KMS-11 (cell line): ENCODE measurements at regions not wholly inside any gene's neighbourhood (a gene's known extent, or its start where the extent isn't known, plus 50 kb on each side); places are given as distances from the start of the nearest gene placed in this dataset.
"Not testable (repeated sequence)": the region's sequence is repeated elsewhere in the genome, so short reads cannot be mapped to it uniquely, and the experiment has no call there.

Experiments
- H2AFZ ChIP-seq: fragments of 200-600 bp; sonication (generic); 2 replicates; pipeline ENCODE4 v1.6.1; 2016; ENCODE audit warnings: antibody characterized with exemption, mixed run types, low read depth
- H3K27ac ChIP-seq: fragments of 200-600 bp; sonication (generic); 2 replicates; pipeline ENCODE4 v1.6.1; 2016; ENCODE audit warnings: mild to moderate bottlenecking, mixed run types
- H3K27me3 ChIP-seq: fragments of 200-600 bp; sonication (generic); 2 replicates; pipeline ENCODE4 v1.6.1; 2017; ENCODE audit warnings: mild to moderate bottlenecking, low read depth, mixed run types, moderate library complexity; ENCODE audit not compliant: insufficient read depth
- H3K36me3 ChIP-seq: fragments of 200-600 bp; sonication (generic); 2 replicates; pipeline ENCODE4 v1.6.1; 2017; ENCODE audit warnings: mild to moderate bottlenecking, mixed run types; ENCODE audit not compliant: insufficient read depth
- H3K4me1 ChIP-seq: fragments of 200-600 bp; sonication (generic); 2 replicates; pipeline ENCODE4 v1.6.1; 2016; ENCODE audit warnings: mild to moderate bottlenecking, low read depth, mixed run types; ENCODE audit not compliant: poor library complexity, severe bottlenecking
- H3K4me2 ChIP-seq: fragments of 200-600 bp; sonication (generic); 2 replicates; pipeline ENCODE4 v1.7.0; 2016; ENCODE audit warnings: mild to moderate bottlenecking, mixed run types
- H3K4me3 ChIP-seq: fragments of 200-600 bp; sonication (generic); IDR thresholded peaks from 2 replicates; pipeline ENCODE4 v1.6.1; 2017; ENCODE audit warnings: low read depth, low read length, mixed read lengths; ENCODE audit not compliant: insufficient read depth
- H3K79me2 ChIP-seq: fragments of 200-600 bp; sonication (generic); 2 replicates; pipeline ENCODE4 v1.6.1; 2016; ENCODE audit warnings: low read depth, mixed run types; ENCODE audit not compliant: insufficient read depth
- H3K9ac ChIP-seq: fragments of 200-600 bp; sonication (generic); 2 replicates; pipeline ENCODE4 v1.6.1; 2016; ENCODE audit warnings: mild to moderate bottlenecking, mixed run types
- H4K20me1 ChIP-seq: fragments of 200-600 bp; sonication (generic); 2 replicates; pipeline ENCODE4 v1.6.1; 2016; ENCODE audit warnings: mild to moderate bottlenecking, mixed run types; ENCODE audit not compliant: insufficient read depth
- TF ChIP-seq, protein P1 (sequence below): fragments of 200-600 bp; sonication (generic); conservative IDR thresholded peaks from 2 replicates; pipeline ENCODE4 v1.6.1; 2017; ENCODE audit warnings: low read depth, mild to moderate bottlenecking, antibody characterized with exemption, low read length, moderate library complexity, mixed read lengths

- Histone ChIP-seq H3K27ac (no peak overlapping the region), H4K20me1 (no peaks in the 10 kb centered on the region), H3K4me3 (no peak overlapping the region), H3K4me1 (no peaks in the 10 kb centered on the region), H3K4me2 (no peak overlapping the region), H3K27me3 (no peaks in the 10 kb centered on the region), H3K9ac (no peak overlapping the region), H2AFZ (no peak overlapping the region), H3K36me3 (no peaks in the 10 kb centered on the region), H3K79me2 (no peaks in the 10 kb centered on the region)
- TF ChIP-seq, protein P1, sequence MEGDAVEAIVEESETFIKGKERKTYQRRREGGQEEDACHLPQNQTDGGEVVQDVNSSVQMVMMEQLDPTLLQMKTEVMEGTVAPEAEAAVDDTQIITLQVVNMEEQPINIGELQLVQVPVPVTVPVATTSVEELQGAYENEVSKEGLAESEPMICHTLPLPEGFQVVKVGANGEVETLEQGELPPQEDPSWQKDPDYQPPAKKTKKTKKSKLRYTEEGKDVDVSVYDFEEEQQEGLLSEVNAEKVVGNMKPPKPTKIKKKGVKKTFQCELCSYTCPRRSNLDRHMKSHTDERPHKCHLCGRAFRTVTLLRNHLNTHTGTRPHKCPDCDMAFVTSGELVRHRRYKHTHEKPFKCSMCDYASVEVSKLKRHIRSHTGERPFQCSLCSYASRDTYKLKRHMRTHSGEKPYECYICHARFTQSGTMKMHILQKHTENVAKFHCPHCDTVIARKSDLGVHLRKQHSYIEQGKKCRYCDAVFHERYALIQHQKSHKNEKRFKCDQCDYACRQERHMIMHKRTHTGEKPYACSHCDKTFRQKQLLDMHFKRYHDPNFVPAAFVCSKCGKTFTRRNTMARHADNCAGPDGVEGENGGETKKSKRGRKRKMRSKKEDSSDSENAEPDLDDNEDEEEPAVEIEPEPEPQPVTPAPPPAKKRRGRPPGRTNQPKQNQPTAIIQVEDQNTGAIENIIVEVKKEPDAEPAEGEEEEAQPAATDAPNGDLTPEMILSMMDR: no peak
Observed at GRCh38 chr7:80302078-80302477, 167.4 kb downstream of the GNAI1 start.

DNA sequence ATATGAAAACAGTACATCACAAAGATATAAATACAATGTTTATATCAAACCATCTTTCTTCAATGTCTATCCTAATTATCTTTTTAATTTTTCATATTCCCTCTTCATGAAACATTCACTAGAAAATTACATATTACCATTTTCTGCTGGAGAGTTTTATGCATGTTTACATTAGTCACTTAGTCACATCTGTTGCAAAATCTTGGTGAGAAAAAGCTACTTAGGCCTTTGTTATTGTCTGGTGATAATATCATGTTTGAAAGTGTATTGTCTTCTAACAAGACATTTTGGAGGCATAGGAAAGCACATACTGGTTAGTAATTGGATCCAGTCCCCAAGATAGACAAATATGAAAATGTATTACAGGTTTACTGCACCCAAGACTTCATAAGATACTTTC is 163.6 kb downstream of the GNAI1 start:
- Histone ChIP-seq H3K27me3 (no peaks in the 10 kb centered on the region), H4K20me1 (no peaks in the 10 kb centered on the region), H3K27ac (no peak overlapping the region), H2AFZ (no peak overlapping the region), H3K4me2 (no peak overlapping the region), H3K9ac (no peak overlapping the region), H3K36me3 (no peaks in the 10 kb centered on the region), H3K4me3 (no peak overlapping the region), H3K4me1 (no peaks in the 10 kb centered on the region), H3K79me2 (no peaks in the 10 kb centered on the region)
- TF ChIP-seq, protein P1: no peak

- Histone ChIP-seq H3K79me2 (no peaks in the 10 kb centered on the region), H3K27ac (no peak overlapping the region), H3K4me2 (no peak overlapping the region), H3K27me3 (no peaks in the 10 kb centered on the region), H3K36me3 (no peaks in the 10 kb centered on the region), H2AFZ (no peak overlapping the region), H3K9ac (no peak overlapping the region), H3K4me3 (no peak overlapping the region), H4K20me1 (no peaks in the 10 kb centered on the region), H3K4me1 (no peaks in the 10 kb centered on the region)
- TF ChIP-seq, protein P1: no peak
Observed at GRCh38 chr7:80294346-80294745, 159.7 kb downstream of the GNAI1 start.

DNA sequence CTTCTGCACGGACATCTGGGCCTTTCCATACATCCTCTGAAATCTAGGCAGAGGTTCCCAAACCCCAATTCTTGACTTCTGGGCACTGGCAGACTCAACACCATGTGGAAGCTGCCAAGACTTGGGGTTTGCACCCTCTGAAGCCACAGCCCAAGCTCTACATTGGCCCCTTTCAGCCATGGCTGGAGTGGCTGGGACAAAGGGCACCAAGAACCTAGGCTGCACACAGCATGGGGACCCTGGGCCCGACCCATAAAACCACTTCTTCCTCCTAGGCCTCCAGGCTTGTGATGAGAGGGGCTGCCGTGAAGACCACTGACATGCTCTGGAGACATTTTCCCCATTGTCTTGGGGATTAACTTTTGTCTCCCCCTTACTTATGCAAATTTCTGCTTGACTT is 158.0 kb downstream of the GNAI1 start:
- not testable (repeated sequence) for H3K27ac ChIP-seq, H4K20me1 ChIP-seq

GRCh38 chr7:80288175-80289122 is 153.8 kb downstream of the GNAI1 start:
- Histone ChIP-seq H3K4me1 (no peaks in the 10 kb centered on the region), H3K4me2 (no peak overlapping the region), H3K79me2 (no peaks in the 10 kb centered on the region), H4K20me1 (no peaks in the 10 kb centered on the region), H3K27me3 (no peaks in the 10 kb centered on the region), H3K36me3 (no peaks in the 10 kb centered on the region), H3K27ac (no peak overlapping the region), H3K4me3 (no peak overlapping the region), H2AFZ (no peak overlapping the region), H3K9ac (no peak overlapping the region)
- TF ChIP-seq, protein P1: no peak

More for the DNA sequence above, 158.0 kb downstream of the GNAI1 start:
- not testable (repeated sequence) for H3K4me1 ChIP-seq, H3K9ac ChIP-seq, H3K36me3 ChIP-seq, H3K4me3 ChIP-seq, H3K4me2 ChIP-seq, H3K27me3 ChIP-seq, H3K79me2 ChIP-seq, H2AFZ ChIP-seq
